Spinal cord (tissue), 9 donors: ENCODE measurements at regions not wholly inside any gene's neighbourhood (a gene's known extent, or its start where the extent isn't known, plus 50 kb on each side); places are given as distances from the start of the nearest gene placed in this dataset.
"Not testable (repeated sequence)": the region's sequence is repeated elsewhere in the genome, so short reads cannot be mapped to it uniquely, and the experiment has no call there.

Experiments used
- DNase-seq, 6 donors: peaks; one replicate each; pipeline versions ENCODE4 v3.0.0 to v3.0.0-alpha.2; 2013 to 2015; ENCODE audit warnings: low spot score in 6 of 6, low read depth in 4 of 6
- H3K27ac ChIP-seq: one replicate; pipeline ENCODE4 v1.5.1; 2013; ENCODE audit warnings: low read depth, low read length, control low read depth
- H3K27me3 ChIP-seq: one replicate; pipeline ENCODE4 v1.6.1; 2013; ENCODE audit warnings: low read length; ENCODE audit not compliant: control insufficient read depth, insufficient read depth
- H3K36me3 ChIP-seq: one replicate; pipeline ENCODE4 v1.6.1; 2013; ENCODE audit warnings: low read length; ENCODE audit not compliant: control insufficient read depth, insufficient read depth
- H3K4me1 ChIP-seq: one replicate; pipeline ENCODE4 v1.6.1; 2013; ENCODE audit warnings: low read length; ENCODE audit not compliant: control insufficient read depth, insufficient read depth
- H3K4me3 ChIP-seq: one replicate; pipeline ENCODE4 v1.5.1; 2013; ENCODE audit warnings: low read depth, low read length, control low read depth
- H3K9me3 ChIP-seq: one replicate; pipeline ENCODE4 v1.6.1; 2013; ENCODE audit warnings: low read length; ENCODE audit not compliant: control insufficient read depth, insufficient read depth
- WGBS: methylation state at CpG from one replicate; pipeline ENCODE4 v1.1.5; 2013; ENCODE audit warnings: missing lambda C conversion rate; ENCODE audit not compliant: insufficient coverage; 5-methylcytosine and 5-hydroxymethylcytosine counted together
- donor health status: healthy.

DNA sequence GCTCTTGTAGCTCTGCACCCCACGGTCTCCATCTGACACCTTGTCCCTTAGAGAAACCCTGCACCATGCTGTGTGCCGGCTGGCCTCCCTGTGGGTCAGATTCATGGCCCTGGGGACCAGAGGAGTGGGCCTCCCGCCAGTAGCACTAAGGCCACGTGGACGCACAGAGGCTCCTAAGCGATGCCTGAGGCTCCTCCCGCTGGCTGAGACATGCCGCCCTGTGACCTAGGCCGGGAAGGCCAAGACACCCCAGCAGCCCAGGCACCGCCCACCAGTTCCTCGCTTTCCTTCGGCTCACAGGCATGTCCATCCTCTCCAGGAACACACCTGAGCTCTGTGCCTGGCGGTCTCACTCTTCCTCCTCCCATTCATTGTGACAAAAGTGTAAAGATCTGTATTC lies 311.0 kb downstream of the THBS2 start:
- DNase-seq = no peak
- WGBS = 84% methylated on average over 12 of the region's 13 CpGs
- H3K27me3 ChIP-seq = no peaks in the 10 kb centered on the region
- H3K4me3 ChIP-seq = no peak overlapping the region
- H3K36me3 ChIP-seq = no peaks in the 10 kb centered on the region
- H3K27ac ChIP-seq = no peak overlapping the region
- no peaks in the 10 kb centered on the region for H3K4me1 ChIP-seq
- no peaks in the 10 kb centered on the region for H3K9me3 ChIP-seq

GRCh38 chr6:168941036-168941435 lies 312.6 kb downstream of the THBS2 start:
- no peak overlapping the region for H3K27ac ChIP-seq
- 70% methylated on average over 2 of the region's 2 CpGs for WGBS
- H3K36me3 ChIP-seq = no peaks in the 10 kb centered on the region
- no peaks in the 10 kb centered on the region for H3K9me3 ChIP-seq
- no peak for DNase-seq
- no peaks in the 10 kb centered on the region for H3K27me3 ChIP-seq
- no peak overlapping the region for H3K4me3 ChIP-seq
- H3K4me1 ChIP-seq = no peaks in the 10 kb centered on the region

GRCh38 chr6:168939796-168940195 lies 313.9 kb downstream of the THBS2 start:
- no peak overlapping the region for H3K4me3 ChIP-seq
- no peaks in the 10 kb centered on the region for H3K4me1 ChIP-seq
- H3K27me3 ChIP-seq = no peaks in the 10 kb centered on the region
- WGBS = 93% methylated on average over 12 of the region's 13 CpGs
- no peak for DNase-seq
- no peak overlapping the region for H3K27ac ChIP-seq
- H3K9me3 ChIP-seq = no peaks in the 10 kb centered on the region
- H3K36me3 ChIP-seq = no peaks in the 10 kb centered on the region

- H3K4me1 ChIP-seq = no peaks in the 10 kb centered on the region
- no peaks in the 10 kb centered on the region for H3K36me3 ChIP-seq
- H3K27ac ChIP-seq = no peak overlapping the region
- 62% methylated on average over 2 of the region's 4 CpGs for WGBS
- H3K9me3 ChIP-seq = no peaks in the 10 kb centered on the region
- no peak for DNase-seq
- H3K4me3 ChIP-seq = no peak overlapping the region
- H3K27me3 ChIP-seq = no peaks in the 10 kb centered on the region
Observed at GRCh38 chr6:168939041-168939440, 314.6 kb downstream of the THBS2 start.

GRCh38 chr6:168938546-168938945 lies 315.1 kb downstream of the THBS2 start:
- Histone ChIP-seq H3K27ac (no peak overlapping the region), H3K4me1 (no peaks in the 10 kb centered on the region), H3K9me3 (no peaks in the 10 kb centered on the region), H3K27me3 (no peaks in the 10 kb centered on the region), H3K36me3 (no peaks in the 10 kb centered on the region), H3K4me3 (no peak overlapping the region)
- WGBS = 82% methylated on average over 3 of the region's 12 CpGs
- no peak for DNase-seq

DNA sequence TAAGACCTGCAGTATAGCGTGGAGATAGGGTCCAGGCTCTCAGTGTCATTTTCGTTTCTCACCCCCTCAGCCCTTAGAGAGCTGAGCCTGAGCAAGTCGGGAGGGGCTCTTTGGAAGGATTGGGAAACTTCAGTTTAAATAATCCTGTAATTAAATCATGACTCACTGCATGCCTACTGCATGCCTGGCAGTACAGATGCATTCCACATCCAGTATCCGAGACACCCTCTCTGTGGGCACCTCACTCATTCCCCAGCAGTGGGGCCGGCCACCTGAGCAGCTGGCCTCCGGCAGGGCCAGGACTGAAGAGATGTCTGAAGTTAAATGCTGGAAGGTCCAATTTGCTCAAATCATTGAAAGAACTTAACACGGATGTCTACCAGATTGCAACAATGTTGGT lies 316.6 kb downstream of the THBS2 start:
- 62% methylated on average over 2 of the region's 7 CpGs for WGBS
- no peak overlapping the region for H3K27ac ChIP-seq
- DNase-seq = no peak
- no peaks in the 10 kb centered on the region for H3K4me1 ChIP-seq
- no peaks in the 10 kb centered on the region for H3K9me3 ChIP-seq
- H3K4me3 ChIP-seq = no peak overlapping the region
- no peaks in the 10 kb centered on the region for H3K36me3 ChIP-seq
- H3K27me3 ChIP-seq = no peaks in the 10 kb centered on the region

GRCh38 chr6:168935628-168936010 lies 318.0 kb downstream of the THBS2 start:
- Histone ChIP-seq H3K27me3 (no peaks in the 10 kb centered on the region), H3K4me3 (no peak overlapping the region), H3K36me3 (no peaks in the 10 kb centered on the region), H3K27ac (no peak overlapping the region), H3K9me3 (no peaks in the 10 kb centered on the region), H3K4me1 (no peaks in the 10 kb centered on the region)
- 85% methylated on average over 10 of the region's 10 CpGs for WGBS
- DNase-seq = no peak

DNA sequence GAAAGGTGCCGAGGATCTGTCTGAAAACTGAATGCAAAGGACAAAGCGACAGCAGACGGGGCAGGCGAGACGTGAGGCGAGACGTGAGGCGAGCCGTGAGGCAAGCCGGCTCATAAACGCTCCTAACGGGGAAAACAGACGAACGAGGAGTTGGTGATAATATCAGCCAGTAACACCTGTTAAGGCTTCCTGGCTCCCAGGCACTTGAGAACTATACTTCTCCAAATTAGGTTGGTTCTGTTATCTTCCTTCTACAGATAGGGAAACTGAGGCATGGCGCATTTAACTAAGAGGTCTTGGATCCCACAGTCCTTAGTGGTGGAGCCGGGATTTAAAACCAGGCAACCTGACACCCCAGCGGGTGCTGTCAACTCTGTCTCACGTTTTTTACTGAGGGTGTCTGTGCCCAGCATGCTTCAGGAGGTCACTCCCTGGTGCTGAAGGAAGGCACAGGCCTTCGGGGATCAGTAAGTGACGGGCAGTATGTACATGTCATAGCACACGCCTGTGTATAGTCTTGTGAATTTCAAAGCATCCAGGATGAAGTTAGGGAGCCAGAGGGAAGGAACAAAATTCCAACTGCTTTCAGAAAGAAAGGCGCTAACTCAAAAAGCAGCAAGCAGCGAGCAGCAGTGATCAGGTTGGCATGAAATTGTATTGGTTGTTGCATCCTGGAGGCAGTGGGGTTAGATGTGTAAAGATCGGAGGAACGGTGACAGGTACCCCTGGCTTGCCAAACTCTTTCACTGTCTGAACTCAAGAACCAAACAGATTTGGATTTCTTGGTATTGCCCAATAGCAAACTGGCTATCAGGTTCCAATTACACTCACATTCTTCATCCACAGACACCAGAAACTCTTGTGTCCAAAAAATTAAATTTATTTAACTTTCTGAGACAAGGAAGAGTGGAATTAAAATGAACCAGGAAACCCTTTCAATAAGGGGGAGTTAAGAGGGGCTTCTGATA lies 318.7 kb downstream of the THBS2 start:
- Histone ChIP-seq H3K9me3 (no peaks in the 10 kb centered on the region), H3K4me1 (no peaks in the 10 kb centered on the region), H3K36me3 (no peaks in the 10 kb centered on the region), H3K27me3 (no peaks in the 10 kb centered on the region), H3K4me3 (no peak overlapping the region), H3K27ac (no peak overlapping the region)
- WGBS = 90% methylated on average over 19 of the region's 25 CpGs
- DNase-seq = no peak

- H3K9me3 ChIP-seq, H3K4me1 ChIP-seq, H3K4me3 ChIP-seq, H3K27me3 ChIP-seq, H3K36me3 ChIP-seq, H3K27ac ChIP-seq, DNase-seq: not testable (repeated sequence)
- 81% methylated on average over 9 of the region's 16 CpGs for WGBS
Observed at GRCh38 chr6:168932171-168932570, 321.5 kb downstream of the THBS2 start.

- WGBS = 84% methylated on average over 7 of the region's 17 CpGs
- not testable (repeated sequence) for H3K27me3 ChIP-seq, H3K4me1 ChIP-seq, H3K27ac ChIP-seq, DNase-seq, H3K36me3 ChIP-seq, H3K9me3 ChIP-seq, H3K4me3 ChIP-seq
Observed at GRCh38 chr6:168931072-168931471, 322.6 kb downstream of the THBS2 start.
